Activated CD4-positive, alpha-beta memory T cell treated with anti-CD3 and anti-CD28 coated beads for 36 hours (primary cell): ENCODE measurements at regions not wholly inside any gene's neighbourhood (a gene's known extent, or its start where the extent isn't known, plus 50 kb on each side); places are given as distances from the start of the nearest gene placed in this dataset.

ENCODE experiments used
- CTCF ChIA-PET: fragments of 350-600 bp; sonication (Branson Sonifier 250); formaldehyde crosslinking; loops from one replicate; lab custom pipeline; 2021; ENCODE audit warnings: antibody characterized with exemption, inconsistent platforms; lab: Charles Lee
- POLR2A ChIA-PET: fragments of 350-600 bp; sonication (Branson Sonifier 250); formaldehyde crosslinking; loops from one replicate; lab custom pipeline; 2021; ENCODE audit warnings: antibody characterized with exemption; lab: Charles Lee
- DNase-seq: peaks from one replicate; pipeline ENCODE4 v3.0.0-alpha.2; 2020
- H3K27ac Mint-ChIP-seq: one replicate; pipeline ENCODE4 v1.8.0; 2021; ENCODE audit warnings: mixed read lengths
- H3K27me3 Mint-ChIP-seq: one replicate; pipeline ENCODE4 v1.8.0; 2021; ENCODE audit warnings: mixed read lengths
- H3K36me3 Mint-ChIP-seq: one replicate; pipeline ENCODE4 v1.8.0; 2021; ENCODE audit warnings: mixed read lengths
- H3K4me1 Mint-ChIP-seq: one replicate; pipeline ENCODE4 v1.8.0; 2021; ENCODE audit warnings: low read depth, mixed read lengths
- H3K4me3 Mint-ChIP-seq: one replicate; pipeline ENCODE4 v1.8.0; 2021; ENCODE audit warnings: mild to moderate bottlenecking, mixed read lengths
- H3K9me3 Mint-ChIP-seq: one replicate; pipeline ENCODE4 v1.8.0; 2021; ENCODE audit warnings: mixed read lengths
- intact Hi-C: fragments of 100-400 bp; cut with micrococcal nuclease; formaldehyde crosslinking; loops from one replicate; pipeline ENCODE4 v1.15.1; 2023

GRCh38 chr17:74116087-74116717 lies 87.3 kb upstream of the RPL38 start:
- CTCF ChIA-PET, result no interaction called here
- H3K27me3 Mint-ChIP-seq, result peaks cover 18% of the 10 kb centered on the region

DNA sequence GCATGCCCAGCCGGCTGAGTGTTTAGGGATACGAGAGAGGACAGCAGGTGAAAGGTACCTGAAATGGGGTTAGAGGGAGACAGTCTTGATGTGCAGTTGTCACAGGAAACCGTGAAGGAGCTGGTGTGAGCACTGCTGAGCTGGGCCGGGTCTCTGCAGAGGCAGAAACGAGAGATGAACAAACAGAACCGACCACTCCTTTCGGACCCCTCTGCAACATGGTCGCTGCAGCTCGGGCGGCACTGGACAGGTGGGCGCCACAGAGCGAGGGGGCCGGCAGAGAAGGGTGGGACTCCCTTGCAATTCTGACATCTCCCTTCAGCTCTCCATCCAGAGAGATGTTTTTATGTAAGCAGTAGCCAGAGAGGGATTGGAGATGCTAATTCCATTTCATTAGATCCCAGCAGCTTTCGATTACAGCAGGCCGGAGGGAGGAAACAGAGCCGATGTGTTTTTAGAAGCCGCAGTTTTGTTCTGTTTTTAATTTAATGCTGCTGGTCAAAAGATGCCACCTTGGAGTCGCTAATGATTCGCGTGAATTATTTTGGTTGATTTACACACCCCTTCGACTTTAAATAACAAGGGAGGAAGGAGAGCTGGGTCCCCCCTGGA lies 86.3 kb upstream of the RPL38 start:
- ChIA-PET POLR2A (no interaction called here), CTCF (no interaction called here)
- Mint-ChIP-seq H3K9me3 (no peaks in the 10 kb centered on the region), H3K27ac (no peak overlapping the region), H3K27me3 (peaks cover 20% of the 10 kb centered on the region), H3K36me3 (no peaks in the 10 kb centered on the region), H3K4me1 (no peaks in the 10 kb centered on the region), H3K4me3 (no peak overlapping the region)
- intact Hi-C loops, result no loop called here
- DNase-seq, result no peak

More at GRCh38 chr17:74116087-74116717, 87.3 kb upstream of the RPL38 start:
- H3K27ac Mint-ChIP-seq, result no peak overlapping the region
- POLR2A ChIA-PET, result no interaction called here
- no peaks in the 10 kb centered on the region for H3K36me3 Mint-ChIP-seq
- no peaks in the 10 kb centered on the region for H3K4me1 Mint-ChIP-seq
- no peaks in the 10 kb centered on the region for H3K9me3 Mint-ChIP-seq
- H3K4me3 Mint-ChIP-seq, result no peak overlapping the region
- intact Hi-C loops, result no loop called here
- DNase-seq, result no peak

- Mint-ChIP-seq H3K27me3 (peaks cover 24% of the 10 kb centered on the region), H3K4me3 (no peak overlapping the region), H3K27ac (no peak overlapping the region), H3K36me3 (no peaks in the 10 kb centered on the region), H3K9me3 (no peaks in the 10 kb centered on the region), H3K4me1 (no peaks in the 10 kb centered on the region)
- ChIA-PET POLR2A (no interaction called here), CTCF (no interaction called here)
- DNase-seq, result no peak
- intact Hi-C loops, result no loop called here
Observed at GRCh38 chr17:74117999-74118421, 85.5 kb upstream of the RPL38 start.

DNA sequence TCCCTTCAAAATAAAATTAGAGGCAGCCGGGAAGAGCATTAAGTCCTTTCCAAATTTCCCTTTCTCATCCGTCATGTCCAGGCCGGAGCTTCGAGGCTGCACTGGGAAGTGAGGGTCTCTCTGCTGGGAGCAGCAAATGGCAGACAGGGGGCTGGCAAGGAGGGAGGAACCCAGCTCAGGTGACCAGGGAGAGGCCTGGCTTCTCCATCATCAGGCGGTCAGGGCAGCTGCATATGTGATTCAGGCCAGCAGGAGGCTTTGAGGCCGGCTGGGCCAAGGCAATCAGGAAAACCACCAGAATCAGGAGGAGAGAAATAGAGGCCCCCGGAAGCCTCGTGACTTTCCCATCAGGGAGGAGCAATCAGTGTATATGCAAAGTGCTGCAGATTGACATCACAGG lies 85.0 kb upstream of the RPL38 start:
- no peak overlapping the region for H3K27ac Mint-ChIP-seq
- peaks cover 24% of the 10 kb centered on the region for H3K27me3 Mint-ChIP-seq
- ChIA-PET CTCF (no interaction called here), POLR2A (no interaction called here)
- intact Hi-C loops, result no loop called here
- no peaks in the 10 kb centered on the region for H3K4me1 Mint-ChIP-seq
- H3K9me3 Mint-ChIP-seq, result no peaks in the 10 kb centered on the region
- DNase-seq, result no peak
- no peaks in the 10 kb centered on the region for H3K36me3 Mint-ChIP-seq
- no peak overlapping the region for H3K4me3 Mint-ChIP-seq

DNA sequence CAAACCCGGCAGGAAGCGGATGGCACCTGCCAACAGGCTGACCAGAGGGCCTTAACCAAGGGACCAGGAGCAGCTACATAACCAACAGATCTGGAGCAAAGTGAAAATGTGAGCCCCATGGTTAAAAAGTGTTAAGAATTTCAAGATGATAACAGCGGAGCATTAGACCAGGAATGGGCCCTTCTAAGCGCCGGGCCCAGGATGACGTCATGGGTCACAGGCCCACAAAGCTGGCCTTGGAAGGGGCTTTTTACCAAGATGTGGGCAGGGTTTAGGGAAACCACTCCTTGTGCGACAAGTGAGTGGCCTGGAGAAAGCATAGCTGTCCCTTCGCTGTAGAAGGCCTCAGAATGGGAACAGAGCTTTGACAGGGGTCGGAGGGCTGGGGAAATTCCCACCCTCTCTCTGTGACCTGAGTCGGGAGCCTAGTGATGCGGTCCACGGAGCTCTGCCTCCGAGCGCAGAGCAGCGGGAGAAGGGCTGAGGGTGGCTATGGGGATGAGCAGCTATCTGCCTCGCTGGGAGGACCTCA lies 84.4 kb upstream of the RPL38 start:
- intact Hi-C loops, result no loop called here
- CTCF ChIA-PET, result no interaction called here
- Mint-ChIP-seq H3K4me1 (no peaks in the 10 kb centered on the region), H3K9me3 (no peaks in the 10 kb centered on the region), H3K4me3 (no peak overlapping the region), H3K27me3 (peaks cover 26% of the 10 kb centered on the region), H3K36me3 (no peaks in the 10 kb centered on the region), H3K27ac (no peak overlapping the region)
- no peak for DNase-seq
- POLR2A ChIA-PET, result no interaction called here

GRCh38 chr17:74119965-74120364 lies 83.5 kb upstream of the RPL38 start:
- H3K4me3 Mint-ChIP-seq, result no peak overlapping the region
- DNase-seq, result no peak
- no peak overlapping the region for H3K27ac Mint-ChIP-seq
- intact Hi-C loops, result no loop called here
- ChIA-PET POLR2A (no interaction called here), CTCF (no interaction called here)
- H3K9me3 Mint-ChIP-seq, result no peaks in the 10 kb centered on the region
- peaks cover 27% of the 10 kb centered on the region for H3K27me3 Mint-ChIP-seq
- H3K4me1 Mint-ChIP-seq, result no peaks in the 10 kb centered on the region
- no peaks in the 10 kb centered on the region for H3K36me3 Mint-ChIP-seq

DNA sequence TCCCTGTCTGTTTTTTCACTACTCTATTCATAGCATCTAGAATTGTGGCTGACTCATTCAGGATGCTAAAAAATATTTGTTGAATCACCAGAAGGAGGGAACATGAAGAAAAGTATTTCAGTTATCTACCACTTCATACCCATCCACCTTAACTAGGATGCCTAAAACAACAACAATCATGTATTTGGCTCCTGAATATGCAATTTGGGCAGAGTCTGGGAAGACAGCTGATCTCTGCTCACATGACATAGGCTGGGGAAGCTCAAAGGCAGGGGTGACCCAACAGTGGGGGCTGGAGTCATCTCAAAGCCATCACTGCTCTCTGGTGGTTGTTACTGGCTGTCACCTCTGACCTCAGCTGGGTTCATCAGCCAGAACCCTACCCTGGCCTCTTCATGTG lies 80.1 kb upstream of the RPL38 start:
- Mint-ChIP-seq H3K36me3 (no peaks in the 10 kb centered on the region), H3K4me1 (no peaks in the 10 kb centered on the region), H3K27me3 (peaks cover 22% of the 10 kb centered on the region), H3K27ac (no peak overlapping the region), H3K9me3 (no peaks in the 10 kb centered on the region), H3K4me3 (no peak overlapping the region)
- ChIA-PET POLR2A (no interaction called here), CTCF (interaction anchor here (0.6 kb wide), 1 partner anchor 33 kb away, joined by 4 read pairs; no protein-coding TSS in a partner anchor)
- DNase-seq, result no peak
- intact Hi-C loops, result no loop called here

GRCh38 chr17:74123866-74124444 lies 79.5 kb upstream of the RPL38 start:
- no peak overlapping the region for H3K4me3 Mint-ChIP-seq
- H3K9me3 Mint-ChIP-seq, result no peaks in the 10 kb centered on the region
- no peaks in the 10 kb centered on the region for H3K4me1 Mint-ChIP-seq
- H3K27me3 Mint-ChIP-seq, result peaks cover 19% of the 10 kb centered on the region
- POLR2A ChIA-PET, result no interaction called here
- intact Hi-C loops, result no loop called here
- H3K27ac Mint-ChIP-seq, result no peak overlapping the region
- no peak for DNase-seq
- no peaks in the 10 kb centered on the region for H3K36me3 Mint-ChIP-seq
- CTCF ChIA-PET, result no interaction called here

GRCh38 chr17:74125156-74125555 lies 78.3 kb upstream of the RPL38 start:
- H3K9me3 Mint-ChIP-seq, result no peaks in the 10 kb centered on the region
- H3K4me1 Mint-ChIP-seq, result no peaks in the 10 kb centered on the region
- POLR2A ChIA-PET, result no interaction called here
- intact Hi-C loops, result no loop called here
- H3K36me3 Mint-ChIP-seq, result no peaks in the 10 kb centered on the region
- CTCF ChIA-PET, result no interaction called here
- H3K4me3 Mint-ChIP-seq, result no peak overlapping the region
- no peak for DNase-seq
- peaks cover 21% of the 10 kb centered on the region for H3K27me3 Mint-ChIP-seq
- H3K27ac Mint-ChIP-seq, result no peak overlapping the region

GRCh38 chr17:74126179-74126900 lies 77.1 kb upstream of the RPL38 start:
- no peaks in the 10 kb centered on the region for H3K4me1 Mint-ChIP-seq
- H3K27ac Mint-ChIP-seq, result no peak overlapping the region
- H3K4me3 Mint-ChIP-seq, result no peak overlapping the region
- ChIA-PET POLR2A (no interaction called here), CTCF (no interaction called here)
- no peaks in the 10 kb centered on the region for H3K36me3 Mint-ChIP-seq
- H3K9me3 Mint-ChIP-seq, result no peaks in the 10 kb centered on the region
- peaks cover 31% of the 10 kb centered on the region for H3K27me3 Mint-ChIP-seq
- intact Hi-C loops, result no loop called here
- DNase-seq, result no peak

GRCh38 chr17:74126959-74127358 lies 76.5 kb upstream of the RPL38 start:
- Mint-ChIP-seq H3K36me3 (no peaks in the 10 kb centered on the region), H3K9me3 (no peaks in the 10 kb centered on the region), H3K27me3 (peaks cover 36% of the 10 kb centered on the region), H3K4me3 (no peak overlapping the region), H3K4me1 (no peaks in the 10 kb centered on the region), H3K27ac (no peak overlapping the region)
- intact Hi-C loops, result no loop called here
- no peak for DNase-seq
- CTCF ChIA-PET, result no interaction called here
- POLR2A ChIA-PET, result no interaction called here

DNA sequence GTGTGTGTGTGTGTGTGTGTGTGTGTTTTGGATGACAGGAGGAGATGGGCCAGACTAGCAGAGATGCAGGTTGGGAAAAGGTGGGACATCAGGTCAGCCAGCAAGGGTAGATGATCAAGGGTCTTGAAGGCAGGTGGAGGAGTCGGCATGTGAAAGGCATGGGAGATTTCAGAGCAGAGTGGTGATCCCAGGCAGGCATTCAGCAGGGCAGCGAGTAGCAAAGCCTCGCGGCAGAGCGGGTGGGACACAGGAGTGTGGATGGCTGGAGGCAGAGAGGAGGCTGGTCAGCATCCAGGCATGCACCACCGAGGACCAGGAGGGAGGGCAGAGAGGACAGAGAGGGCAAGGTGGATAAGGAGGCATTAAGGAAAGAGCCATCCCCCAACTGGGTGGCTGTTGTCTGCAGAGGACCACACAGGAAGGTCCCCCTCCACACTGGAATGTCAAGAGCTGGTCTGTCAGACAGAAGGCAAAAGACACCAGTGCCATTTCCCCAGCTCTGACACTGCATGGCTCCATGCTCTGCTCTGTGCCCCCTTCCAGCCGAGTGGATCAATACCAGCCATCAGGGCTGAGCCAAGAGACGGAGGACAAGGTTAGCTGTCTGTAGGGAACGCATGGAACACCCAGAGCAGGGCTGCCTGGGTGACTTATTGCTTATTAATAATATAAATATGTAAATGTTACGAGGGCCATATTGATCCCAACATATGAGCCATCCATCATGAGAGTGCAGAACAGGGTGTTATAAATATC lies 74.8 kb upstream of the RPL38 start:
- Mint-ChIP-seq H3K27me3 (peaks cover 39% of the 10 kb centered on the region), H3K9me3 (no peaks in the 10 kb centered on the region)
- intact Hi-C loops, result no loop called here

More for the DNA sequence above, 74.8 kb upstream of the RPL38 start:
- CTCF ChIA-PET, result no interaction called here
- POLR2A ChIA-PET, result no interaction called here
- no peaks in the 10 kb centered on the region for H3K36me3 Mint-ChIP-seq
- no peak overlapping the region for H3K4me3 Mint-ChIP-seq
- no peaks in the 10 kb centered on the region for H3K4me1 Mint-ChIP-seq
- DNase-seq, result no peak
- H3K27ac Mint-ChIP-seq, result no peak overlapping the region
